Left ventricle myocardium inferior (tissue), 1 donor: ENCODE measurements at regions not wholly inside any gene's neighbourhood (a gene's known extent, or its start where the extent isn't known, plus 50 kb on each side); places are given as distances from the start of the nearest gene placed in this dataset.
A peak's percentile ranks its signal among the peaks of the same experiment; 100 is the strongest.

ENCODE experiments used
- DNase-seq: peaks from one replicate; pipeline ENCODE4 v3.0.0-alpha.2; 2020
- H3K27ac ChIP-seq: fragments of 200-600 bp; replicated peaks from 2 replicates; pipeline ENCODE4 v1.8.0; 2021
- H3K27me3 ChIP-seq: fragments of 200-600 bp; 2 replicates; pipeline ENCODE4 v1.8.0; 2021; ENCODE audit warnings: low read depth
- H3K36me3 ChIP-seq: fragments of 200-600 bp; 2 replicates; pipeline ENCODE4 v1.8.0; 2021
- H3K4me1 ChIP-seq: fragments of 200-600 bp; 2 replicates; pipeline ENCODE4 v1.8.0; 2021
- H3K4me3 ChIP-seq: fragments of 200-600 bp; 2 replicates; pipeline ENCODE4 v1.8.0; 2021; ENCODE audit warnings: mild to moderate bottlenecking, moderate library complexity
- H3K9me3 ChIP-seq: fragments of 200-600 bp; replicated peaks from 2 replicates; pipeline ENCODE4 v1.8.0; 2021
- CTCF ChIP-seq: fragments of 200-600 bp; IDR thresholded peaks from 2 replicates; pipeline ENCODE4 v1.8.0; 2021; ENCODE audit warnings: antibody characterized with exemption, mild to moderate bottlenecking, borderline replicate concordance
- intact Hi-C: fragments of 100-400 bp; cut with micrococcal nuclease; formaldehyde crosslinking; loops from one replicate; pipeline ENCODE4 v1.11.0; 2022
- donor health status: DM: no; HTN: yes; CAD: no; lungs with severe emphysema.

DNA sequence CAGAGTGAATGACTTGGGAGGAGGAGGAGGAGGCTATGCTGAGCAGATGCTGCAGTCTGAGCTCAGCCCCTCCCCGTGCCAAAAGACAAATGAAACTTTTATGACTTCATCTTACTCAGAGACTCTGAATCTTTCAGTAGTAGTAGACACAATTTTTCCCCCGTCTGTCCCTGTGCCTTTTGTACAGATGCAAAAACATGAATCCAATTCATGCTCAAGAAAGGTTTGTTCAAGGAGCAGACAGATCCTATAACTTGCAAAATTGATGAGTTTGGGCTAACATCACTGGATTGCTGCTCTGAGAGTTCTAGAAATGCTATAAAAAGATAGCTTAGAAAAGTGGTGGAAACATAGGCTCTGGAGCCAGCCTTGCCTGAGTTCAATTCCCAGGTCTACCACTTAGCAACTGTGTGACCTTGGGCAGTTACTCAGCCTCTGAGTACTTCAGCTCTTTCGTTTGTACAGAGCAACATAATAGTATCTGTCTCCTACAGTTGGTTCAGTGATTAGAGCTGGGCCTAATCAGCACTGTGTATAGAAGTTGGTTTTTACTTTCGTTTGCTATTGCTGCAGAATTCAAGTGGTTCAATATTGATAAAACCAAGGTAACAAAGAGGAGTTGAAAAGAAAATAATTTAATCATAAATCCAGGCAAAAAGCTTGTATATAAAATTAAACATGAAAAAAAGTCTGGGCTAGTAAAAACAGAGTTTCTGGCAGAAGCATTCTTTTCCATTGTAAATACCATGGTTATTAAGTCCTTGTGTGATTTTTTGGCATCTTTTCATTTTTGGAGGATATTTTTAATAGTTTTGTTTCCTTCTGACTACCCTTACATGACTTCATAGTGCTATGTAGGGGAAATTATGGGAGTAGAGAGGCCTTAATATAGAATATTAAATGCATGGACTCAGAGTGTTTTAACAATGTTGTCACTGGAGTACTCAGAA lies 174.2 kb upstream of the ZNF32 start:
- H3K4me1 ChIP-seq = peaks cover 58% of the 10 kb centered on the region
- intact Hi-C loops = no loop called here
- no peak overlapping the region for H3K4me3 ChIP-seq
- peaks cover 3% of the 10 kb centered on the region for H3K9me3 ChIP-seq
- DNase-seq = no peak
- H3K27me3 ChIP-seq = no peaks in the 10 kb centered on the region
- peak overlapping the region; percentile 91 for H3K27ac ChIP-seq
- TF ChIP-seq CTCF = no peak
- H3K36me3 ChIP-seq = no peaks in the 10 kb centered on the region

DNA sequence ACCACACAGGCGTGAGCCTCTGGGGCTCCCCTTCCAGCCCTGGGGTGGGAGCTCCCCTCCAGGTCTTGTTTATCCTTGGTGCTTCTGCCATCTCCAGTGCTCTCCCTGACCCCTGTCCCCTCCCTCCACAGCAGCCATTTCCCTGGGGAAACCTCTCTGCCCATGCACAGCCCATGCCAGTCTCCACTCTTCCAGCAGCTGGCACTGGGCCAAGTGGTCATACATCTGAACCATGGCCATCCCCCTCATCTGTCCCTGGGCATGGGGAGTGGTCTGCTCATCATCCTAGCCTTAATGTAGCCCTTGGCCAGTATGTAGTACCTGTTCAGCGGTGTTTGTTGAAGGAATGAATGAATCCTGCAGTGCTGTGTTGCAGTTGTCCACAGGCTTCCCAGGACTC lies 172.4 kb upstream of the ZNF32 start:
- no peaks in the 10 kb centered on the region for H3K9me3 ChIP-seq
- no peak for DNase-seq
- H3K4me3 ChIP-seq = no peak overlapping the region
- no peaks in the 10 kb centered on the region for H3K36me3 ChIP-seq
- no peak for TF ChIP-seq CTCF
- H3K27ac ChIP-seq = peak overlapping the region; percentile 91
- peaks cover 69% of the 10 kb centered on the region for H3K4me1 ChIP-seq
- intact Hi-C loops = no loop called here
- no peaks in the 10 kb centered on the region for H3K27me3 ChIP-seq

GRCh38 chr10:43820663-43821062 lies 172.0 kb upstream of the ZNF32 start:
- TF ChIP-seq CTCF = no peak
- intact Hi-C loops = no loop called here
- H3K36me3 ChIP-seq = no peaks in the 10 kb centered on the region
- peak overlapping the region; percentile 91 for H3K27ac ChIP-seq
- peaks cover 70% of the 10 kb centered on the region for H3K4me1 ChIP-seq
- DNase-seq = no peak
- no peaks in the 10 kb centered on the region for H3K27me3 ChIP-seq
- no peak overlapping the region for H3K4me3 ChIP-seq
- H3K9me3 ChIP-seq = no peaks in the 10 kb centered on the region

DNA sequence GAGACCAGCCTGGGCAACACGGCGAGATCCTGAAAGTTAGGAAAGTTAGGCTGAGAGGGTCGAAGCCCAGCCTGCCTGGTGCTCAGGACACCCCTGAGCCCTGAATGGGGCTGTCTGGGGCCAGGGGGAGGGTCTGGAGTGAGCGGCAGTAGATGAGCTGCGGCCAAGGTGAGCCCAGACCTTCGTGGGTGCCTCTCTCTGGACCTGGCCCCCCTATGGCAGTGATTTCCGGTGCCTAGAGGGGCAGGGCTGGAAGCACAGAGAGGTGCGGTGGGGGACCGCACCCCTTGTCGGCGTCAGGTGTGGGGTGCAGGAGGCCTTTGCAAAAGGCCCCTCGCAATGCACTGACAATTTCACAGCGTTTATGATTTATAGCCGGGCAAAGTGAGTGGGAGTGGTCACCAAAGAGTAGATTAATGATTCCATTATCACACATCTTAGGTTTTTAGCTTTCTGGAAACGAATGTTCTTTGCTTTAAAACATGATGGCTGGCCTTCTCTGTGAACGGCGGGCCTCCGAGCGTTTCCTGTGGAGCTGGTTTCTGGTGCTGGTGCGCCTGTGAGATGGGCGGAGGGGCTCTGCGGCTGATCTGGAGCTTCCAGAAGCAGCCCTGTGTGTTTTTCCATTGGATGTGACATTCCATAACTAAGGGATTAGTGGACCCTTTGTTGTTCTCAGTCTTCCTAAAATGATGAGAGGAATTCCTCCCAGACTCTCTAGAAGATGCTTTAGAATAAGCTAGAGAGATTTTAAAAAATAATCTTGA lies 171.0 kb upstream of the ZNF32 start:
- TF ChIP-seq CTCF = no peak
- no peak overlapping the region for H3K27ac ChIP-seq
- H3K9me3 ChIP-seq = no peaks in the 10 kb centered on the region
- no peak for DNase-seq
- no peaks in the 10 kb centered on the region for H3K36me3 ChIP-seq
- no peaks in the 10 kb centered on the region for H3K27me3 ChIP-seq
- H3K4me3 ChIP-seq = no peak overlapping the region
- intact Hi-C loops = no loop called here
- peaks cover 70% of the 10 kb centered on the region for H3K4me1 ChIP-seq

DNA sequence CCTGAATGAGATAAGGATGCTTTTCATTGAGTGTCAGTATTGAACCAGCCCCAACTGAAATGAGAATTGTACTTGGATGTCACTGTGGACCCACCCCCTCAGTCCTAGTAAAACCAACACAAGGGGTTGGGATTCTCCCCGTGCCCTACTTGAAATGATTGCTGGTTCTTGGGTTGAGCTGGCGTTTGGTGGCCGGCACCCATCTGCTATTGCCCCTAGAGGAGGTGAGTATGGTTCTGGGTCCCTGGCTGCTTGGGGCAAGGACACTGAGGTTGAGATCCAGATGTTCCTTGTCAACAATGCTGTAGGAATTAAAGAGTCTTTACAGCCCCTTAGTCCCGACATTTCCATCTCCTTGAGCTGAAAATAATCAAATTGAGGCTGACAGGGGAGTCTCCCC lies 170.0 kb upstream of the ZNF32 start:
- no peak for TF ChIP-seq CTCF
- Histone ChIP-seq H3K4me3 (no peak overlapping the region), H3K36me3 (no peaks in the 10 kb centered on the region), H3K4me1 (peaks cover 62% of the 10 kb centered on the region), H3K27ac (no peak overlapping the region), H3K9me3 (no peaks in the 10 kb centered on the region), H3K27me3 (no peaks in the 10 kb centered on the region)
- intact Hi-C loops = no loop called here
- no peak for DNase-seq
